ENCODE measurements at regions not wholly inside any gene's neighbourhood (a gene's known extent, or its start where the extent isn't known, plus 50 kb on each side); places are given as distances from the start of the nearest gene placed in this dataset.
"Not testable (repeated sequence)": the region's sequence is repeated elsewhere in the genome, so short reads cannot be mapped to it uniquely, and the experiment has no call there.

DNA sequence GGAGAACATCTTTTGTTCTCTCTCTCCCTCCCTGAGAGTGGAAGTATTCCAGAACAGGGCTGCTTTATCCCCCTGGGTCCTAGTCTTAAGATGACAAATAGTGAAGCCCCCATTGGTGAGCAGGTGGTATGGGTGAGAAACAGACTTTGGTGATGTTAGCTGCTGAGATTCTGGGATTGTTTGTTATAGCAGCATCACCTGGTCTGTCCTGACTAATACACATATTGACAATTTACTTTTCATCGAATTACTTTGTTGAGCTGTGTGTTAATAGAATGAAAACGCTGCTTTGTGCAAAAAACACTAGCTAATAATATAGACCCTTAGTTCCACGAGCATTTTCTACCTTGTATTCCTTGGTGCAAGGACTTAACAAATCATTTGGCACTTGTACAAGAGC, 133.5 kb downstream of the ASMT start:
- no peak for DNase-seq (ENCODE audit: low read depth)
- H3K4me3 ChIP-seq (ENCODE audit: control insufficient read depth, low read depth, low read length) = no peak overlapping the region
- TF ChIP-seq CTCF (IDR thresholded peaks at IDR 0.05; ENCODE audit: control insufficient read depth, insufficient read depth, low read depth, low read length, missing control alignments) = no peak

DNA sequence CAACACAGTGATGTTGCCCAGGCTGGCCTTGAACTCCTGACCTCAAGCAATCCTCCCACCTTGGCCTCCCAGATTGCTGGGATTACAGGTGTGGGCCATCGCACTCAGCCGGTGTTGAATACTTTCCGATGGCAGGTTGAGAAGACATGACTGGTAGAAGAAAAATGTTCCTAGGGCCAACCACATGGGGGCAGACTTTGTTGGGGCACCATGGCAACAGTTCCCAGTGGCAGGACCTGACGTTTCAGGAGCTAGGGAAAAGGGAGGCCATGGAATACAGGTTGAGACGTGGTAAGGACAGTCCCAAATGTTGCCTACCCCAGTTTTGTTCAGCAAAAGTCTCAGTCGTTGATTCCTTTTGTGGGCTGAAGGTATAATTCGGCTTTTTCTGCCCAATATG, 134.6 kb downstream of the ASMT start:
- no peak for TF ChIP-seq CTCF (IDR thresholded peaks at IDR 0.05; ENCODE audit: control insufficient read depth, insufficient read depth, low read depth, low read length, missing control alignments)
- no peak overlapping the region for H3K4me3 ChIP-seq (ENCODE audit: control insufficient read depth, low read depth, low read length)
- no peak for DNase-seq (ENCODE audit: low read depth)

GRCh38 chrX:1750267-1750666, 135.4 kb downstream of the ASMT start:
- no peak for DNase-seq (ENCODE audit: low read depth)
- TF ChIP-seq CTCF (IDR thresholded peaks at IDR 0.05; ENCODE audit: control insufficient read depth, insufficient read depth, low read depth, low read length, missing control alignments) = no peak
- no peak overlapping the region for H3K4me3 ChIP-seq (ENCODE audit: control insufficient read depth, low read depth, low read length)

DNA sequence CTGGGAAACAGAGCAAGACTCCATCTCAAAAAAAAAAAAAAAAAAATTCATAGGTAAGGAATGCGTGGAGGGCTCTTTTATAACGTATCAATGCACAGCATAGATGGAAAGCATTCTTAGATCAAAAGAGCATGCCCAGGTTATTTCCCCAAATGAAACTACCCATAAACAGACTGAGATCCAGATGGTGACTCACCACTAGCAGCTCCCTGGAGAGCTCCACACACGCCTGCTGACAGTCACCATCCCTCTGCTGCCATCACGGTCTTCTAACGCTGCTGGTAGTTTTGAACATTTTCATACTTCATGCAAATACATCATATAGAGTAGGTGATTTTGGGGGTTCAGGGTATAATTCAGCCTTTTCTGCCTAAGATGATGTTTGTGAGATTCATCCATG, 136.9 kb downstream of the ASMT start:
- no peak overlapping the region for H3K4me3 ChIP-seq (ENCODE audit: control insufficient read depth, low read depth, low read length)
- DNase-seq (ENCODE audit: low read depth) = no peak
- TF ChIP-seq CTCF (IDR thresholded peaks at IDR 0.05; ENCODE audit: control insufficient read depth, insufficient read depth, low read depth, low read length, missing control alignments) = no peak

GRCh38 chrX:1752799-1753198, 137.9 kb downstream of the ASMT start:
- DNase-seq (ENCODE audit: low read depth); H3K4me3 ChIP-seq (ENCODE audit: control insufficient read depth, low read depth, low read length): not testable (repeated sequence)

GRCh38 chrX:1754077-1754476, 139.2 kb downstream of the ASMT start:
- no peak for TF ChIP-seq CTCF (IDR thresholded peaks at IDR 0.05; ENCODE audit: control insufficient read depth, insufficient read depth, low read depth, low read length, missing control alignments)
- DNase-seq (ENCODE audit: low read depth) = peak; percentile 43
- H3K4me3 ChIP-seq (ENCODE audit: control insufficient read depth, low read depth, low read length) = no peak overlapping the region

GRCh38 chrX:1763294-1763693, 148.4 kb downstream of the ASMT start:
- H3K4me3 ChIP-seq (ENCODE audit: control insufficient read depth, low read depth, low read length) = no peak overlapping the region
- no peak for DNase-seq (ENCODE audit: low read depth)
- no peak for TF ChIP-seq CTCF (IDR thresholded peaks at IDR 0.05; ENCODE audit: control insufficient read depth, insufficient read depth, low read depth, low read length, missing control alignments)

- H3K4me3 ChIP-seq (ENCODE audit: control insufficient read depth, low read depth, low read length); DNase-seq (ENCODE audit: low read depth): not testable (repeated sequence)
These were observed 150.1 kb downstream of the ASMT start for GRCh38 chrX:1764883-1765364.
